Aorta (tissue), 5 donors: ENCODE measurements at regions not wholly inside any gene's neighbourhood (a gene's known extent, or its start where the extent isn't known, plus 50 kb on each side); places are given as distances from the start of the nearest gene placed in this dataset.

Experiments
- ATAC-seq: fragments of 200-7000 bp; cut with Tn5 transposase; one replicate; pipeline ENCODE4 v1.9.1; 2022; ENCODE audit warnings: moderate library complexity; ENCODE audit not compliant: low FRiP score
- DNase-seq, 2 donors: peaks; one replicate each; pipeline ENCODE4 v3.0.0-alpha.2; 2020
- H3K27ac ChIP-seq, 2 donors: one replicate each; pipeline ENCODE4 v1.5.1; 2013; ENCODE audit warnings: low read length in 2 of 2, mild to moderate bottlenecking in 2 of 2, moderate library complexity in 2 of 2, control low read depth in 1 of 2, inconsistent platforms in 1 of 2, low read depth in 1 of 2
- H3K27me3 ChIP-seq, 2 donors: one replicate each; pipeline ENCODE4 v1.6.1; 2013; ENCODE audit warnings: control low read depth in 1 of 2, low read length in 1 of 2, mild to moderate bottlenecking in 1 of 2, moderate library complexity in 1 of 2; ENCODE audit not compliant: insufficient read depth in 2 of 2, control insufficient read depth in 1 of 2
- H3K36me3 ChIP-seq, 2 donors: one replicate each; pipeline ENCODE4 v1.6.1; 2013; ENCODE audit warnings: control low read depth in 1 of 2, low read length in 1 of 2, mild to moderate bottlenecking in 1 of 2; ENCODE audit not compliant: insufficient read depth in 2 of 2, control insufficient read depth in 1 of 2
- H3K4me1 ChIP-seq, 2 donors: one replicate each; pipeline ENCODE4 v1.6.1; 2013; ENCODE audit warnings: low read length in 2 of 2, control low read depth in 1 of 2, mild to moderate bottlenecking in 1 of 2, moderate library complexity in 1 of 2; ENCODE audit not compliant: insufficient read depth in 2 of 2, control insufficient read depth in 1 of 2
- H3K4me3 ChIP-seq, 2 donors: one replicate each; pipeline ENCODE4 v1.5.1; 2013; ENCODE audit warnings: low read length in 2 of 2, control low read depth in 1 of 2, mild to moderate bottlenecking in 1 of 2
- H3K9me3 ChIP-seq: one replicate; pipeline ENCODE4 v1.6.1; 2013; ENCODE audit warnings: mild to moderate bottlenecking, low read length; ENCODE audit not compliant: control insufficient read depth
- WGBS, 2 donors: extraction: QIAGEN DNeasy Blood & Tissue Kit; methylation state at CpG; one replicate each; pipeline ENCODE4 v1.1.7; 2013; 5-methylcytosine and 5-hydroxymethylcytosine counted together
- intact Hi-C, 2 donors: fragments of 100-400 bp; cut with DNase I; formaldehyde crosslinking; loops; one replicate each; pipeline versions ENCODE4 v1.14.2 to v1.15.0; 2022
- donor health status: healthy with polysubstance abuse.
- donor health status: Bipolar disorder and iron deficiency.
- donor health status: DM: no; HTN: no; CAD: no.
- donor health status: DM: no; HTN: no; CAD: no.
- donor health status: DM: yes; HTN: yes; CAD: no.

- no peaks in the 10 kb centered on the region for H3K27me3 ChIP-seq
- H3K4me1 ChIP-seq, result no peaks in the 10 kb centered on the region
- no peak for DNase-seq
- WGBS, 2 donors, result 77 to 88% methylated on average over 2 of the region's 2 CpGs
- no peak overlapping the region for H3K27ac ChIP-seq
- peaks cover 1% of the 10 kb centered on the region for H3K9me3 ChIP-seq
- intact Hi-C loops, result no loop called here
- H3K4me3 ChIP-seq, result no peak overlapping the region
- H3K36me3 ChIP-seq, result no peaks in the 10 kb centered on the region
- ATAC-seq, result no peak
Observed at GRCh38 chr14:42163136-42163535, 556.5 kb downstream of the LRFN5 start.

DNA sequence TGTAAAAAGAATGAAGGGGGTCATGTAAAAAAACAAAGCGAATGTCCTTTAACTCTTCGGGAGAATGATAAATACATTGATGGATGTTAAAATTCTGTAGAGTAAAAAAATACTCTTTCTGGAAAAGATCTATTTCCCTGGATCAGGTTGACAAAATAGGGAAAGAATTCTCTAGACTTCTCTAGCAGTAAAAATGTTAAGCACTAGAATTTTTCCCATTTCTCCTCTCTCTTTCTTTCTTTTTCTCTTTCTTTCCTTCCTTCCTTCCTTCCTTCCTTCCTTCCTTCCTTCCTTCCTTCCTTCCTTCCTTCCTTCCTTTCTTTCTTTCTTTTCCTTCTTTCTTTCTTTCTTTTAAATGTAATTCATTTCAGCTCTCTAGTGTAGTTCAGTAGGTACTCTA, 552.5 kb downstream of the LRFN5 start:
- intact Hi-C loops, result no loop called here
- no peaks in the 10 kb centered on the region for H3K36me3 ChIP-seq
- H3K4me3 ChIP-seq, result no peak overlapping the region
- H3K27me3 ChIP-seq, result no peaks in the 10 kb centered on the region
- peaks cover 1% of the 10 kb centered on the region for H3K9me3 ChIP-seq
- WGBS, 2 donors, result 61 to 83% methylated on average over 2 of the region's 2 CpGs
- DNase-seq, result no peak
- no peak overlapping the region for H3K27ac ChIP-seq
- no peaks in the 10 kb centered on the region for H3K4me1 ChIP-seq
- no peak for ATAC-seq

DNA sequence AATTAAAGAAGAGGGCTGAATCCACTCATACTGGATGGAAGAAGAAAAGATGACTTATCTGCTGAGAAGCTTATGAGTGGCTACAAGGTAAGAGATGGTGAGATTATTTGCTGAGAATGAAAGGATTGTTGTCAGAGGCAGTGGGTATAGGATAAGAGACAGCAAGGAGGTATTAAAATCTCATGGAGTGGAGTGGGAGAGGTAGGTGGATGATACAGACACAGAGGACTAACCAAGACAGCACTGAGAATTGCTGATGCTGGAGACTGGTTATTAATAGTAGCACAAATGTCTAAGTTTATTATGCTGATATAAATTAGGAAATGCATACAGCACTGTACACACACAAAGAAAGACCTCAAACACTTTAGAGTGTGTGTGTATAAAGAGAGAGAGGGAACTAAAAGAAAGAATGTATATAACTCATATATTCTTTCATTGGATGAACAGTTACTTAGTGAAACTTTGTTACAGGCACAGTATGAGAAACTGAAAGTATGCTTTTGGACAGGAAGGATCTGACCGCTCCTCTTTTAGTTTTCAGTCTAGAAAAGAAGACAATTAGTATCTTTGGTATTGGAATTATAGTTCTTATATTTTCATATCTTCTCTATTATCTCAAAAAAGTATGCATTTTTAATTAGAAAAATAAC, 543.1 kb downstream of the LRFN5 start:
- no peaks in the 10 kb centered on the region for H3K27me3 ChIP-seq
- intact Hi-C loops, result no loop called here
- H3K9me3 ChIP-seq, result no peaks in the 10 kb centered on the region
- DNase-seq (no peak), ATAC-seq (no peak)
- no peaks in the 10 kb centered on the region for H3K4me1 ChIP-seq
- H3K36me3 ChIP-seq, result no peaks in the 10 kb centered on the region
- H3K27ac ChIP-seq, result no peak overlapping the region
- H3K4me3 ChIP-seq, result no peak overlapping the region
- WGBS, 2 donors, result 85 to 96% methylated on average over 1 of the region's 1 CpG

- DNase-seq, result no peak
- no peaks in the 10 kb centered on the region for H3K4me1 ChIP-seq
- intact Hi-C loops, result no loop called here
- no peaks in the 10 kb centered on the region for H3K27me3 ChIP-seq
- H3K36me3 ChIP-seq, result no peaks in the 10 kb centered on the region
- WGBS, 2 donors, result 29 to 32% methylated on average over 4 of the region's 4 CpGs
- ATAC-seq, result no peak
- no peak overlapping the region for H3K4me3 ChIP-seq
- no peaks in the 10 kb centered on the region for H3K9me3 ChIP-seq
- H3K27ac ChIP-seq, result no peak overlapping the region
Observed at GRCh38 chr14:42145766-42146165, 539.1 kb downstream of the LRFN5 start.

DNA sequence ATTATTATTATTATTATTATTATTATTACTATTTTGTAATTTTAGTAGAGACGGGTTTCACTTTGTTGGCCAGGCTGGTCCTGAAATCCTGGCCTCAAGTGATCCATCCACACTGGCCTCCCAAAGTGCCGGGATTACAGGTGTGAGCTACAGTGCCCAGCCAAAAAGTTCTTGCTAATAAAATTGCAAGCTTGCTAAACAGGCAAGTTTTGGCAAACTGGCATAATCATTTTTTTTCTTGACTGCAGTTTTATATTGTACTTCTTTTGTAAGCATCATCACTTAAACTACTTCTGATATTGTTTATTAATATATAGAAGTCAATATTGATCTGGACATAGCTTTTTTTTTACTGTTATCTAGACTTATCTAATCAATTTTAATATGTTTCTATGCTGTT, 536.4 kb downstream of the LRFN5 start:
- H3K9me3 ChIP-seq, result no peaks in the 10 kb centered on the region
- H3K27ac ChIP-seq, result no peak overlapping the region
- ATAC-seq (no peak), DNase-seq (no peak)
- H3K36me3 ChIP-seq, result no peaks in the 10 kb centered on the region
- intact Hi-C loops, result no loop called here
- no peak overlapping the region for H3K4me3 ChIP-seq
- H3K27me3 ChIP-seq, result no peaks in the 10 kb centered on the region
- no peaks in the 10 kb centered on the region for H3K4me1 ChIP-seq
- 80 to 89% methylated on average over 2 of the region's 2 CpGs for WGBS, 2 donors

DNA sequence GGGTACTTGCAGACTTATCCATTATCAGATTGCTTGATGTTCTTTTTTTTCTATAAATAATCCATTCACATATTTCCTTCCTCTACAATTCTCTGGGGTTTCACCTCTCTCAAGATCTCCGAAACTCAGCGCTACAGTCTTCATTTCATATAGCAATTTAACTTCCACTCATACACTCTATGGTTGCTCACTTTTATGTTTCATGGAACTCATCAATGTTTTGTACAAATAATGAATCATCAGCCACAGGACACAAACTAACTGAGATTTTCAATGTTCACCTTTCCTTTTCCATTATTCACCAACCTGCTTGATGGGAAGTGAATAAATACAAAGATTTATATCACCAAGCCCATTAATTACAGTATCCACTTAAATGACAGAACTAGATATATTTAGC, 534.7 kb downstream of the LRFN5 start:
- intact Hi-C loops, result no loop called here

DNA sequence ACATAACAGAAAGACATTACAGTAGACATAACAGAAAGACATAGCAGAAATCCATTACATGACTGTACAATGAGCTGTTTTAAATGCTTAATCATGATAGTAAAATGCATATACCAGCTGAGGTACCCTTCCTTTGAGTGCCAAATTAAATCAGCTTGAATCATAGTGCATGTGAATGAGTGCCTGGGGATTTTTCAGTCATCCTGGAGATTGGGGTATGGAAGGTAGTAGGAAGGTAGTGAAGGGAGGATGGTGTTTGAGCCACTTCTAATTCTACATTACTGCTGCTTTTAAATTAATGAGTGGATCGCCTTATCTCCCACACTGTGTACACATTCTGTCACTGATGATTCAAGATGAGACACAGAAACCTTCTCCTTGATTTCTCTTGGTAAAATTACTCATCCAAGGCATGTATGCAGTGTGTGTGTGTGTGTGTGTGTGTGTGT, 534.2 kb downstream of the LRFN5 start:
- H3K27ac ChIP-seq, result no peak overlapping the region
- WGBS, 2 donors, result 88 to 89% methylated on average over 1 of the region's 1 CpG
- no peaks in the 10 kb centered on the region for H3K4me1 ChIP-seq
- H3K36me3 ChIP-seq, result no peaks in the 10 kb centered on the region
- no peaks in the 10 kb centered on the region for H3K9me3 ChIP-seq
- DNase-seq (no peak), ATAC-seq (no peak)
- intact Hi-C loops, result no loop called here
- no peaks in the 10 kb centered on the region for H3K27me3 ChIP-seq
- H3K4me3 ChIP-seq, result no peak overlapping the region

More for the DNA sequence above, 534.7 kb downstream of the LRFN5 start:
- ATAC-seq, result no peak
- Histone ChIP-seq H3K4me1 (no peaks in the 10 kb centered on the region), H3K4me3 (no peak overlapping the region), H3K27ac (no peak overlapping the region), H3K9me3 (no peaks in the 10 kb centered on the region), H3K27me3 (no peaks in the 10 kb centered on the region), H3K36me3 (no peaks in the 10 kb centered on the region)
- DNase-seq, result no peak
- WGBS, 2 donors, result 88 to 92% methylated on average over 2 of the region's 2 CpGs

GRCh38 chr14:42140001-42140400, 533.3 kb downstream of the LRFN5 start:
- no peaks in the 10 kb centered on the region for H3K9me3 ChIP-seq
- ATAC-seq (no peak), DNase-seq (no peak)
- 75 to 80% methylated on average over 3 of the region's 3 CpGs for WGBS, 2 donors
- H3K27me3 ChIP-seq, result no peaks in the 10 kb centered on the region
- H3K4me1 ChIP-seq, result no peaks in the 10 kb centered on the region
- H3K36me3 ChIP-seq, result no peaks in the 10 kb centered on the region
- intact Hi-C loops, result no loop called here
- no peak overlapping the region for H3K4me3 ChIP-seq
- no peak overlapping the region for H3K27ac ChIP-seq

- H3K27ac ChIP-seq, result no peak overlapping the region
- H3K36me3 ChIP-seq, result no peaks in the 10 kb centered on the region
- no peaks in the 10 kb centered on the region for H3K27me3 ChIP-seq
- no peaks in the 10 kb centered on the region for H3K4me1 ChIP-seq
- H3K9me3 ChIP-seq, result no peaks in the 10 kb centered on the region
- no peak for DNase-seq
- H3K4me3 ChIP-seq, result no peak overlapping the region
- intact Hi-C loops, result no loop called here
- 86 to 92% methylated on average over 1 of the region's 1 CpG for WGBS, 2 donors
- ATAC-seq, result no peak
Observed at GRCh38 chr14:42138406-42138805, 531.7 kb downstream of the LRFN5 start.
